ENCODE measurements at regions not wholly inside any gene's neighbourhood (a gene's known extent, or its start where the extent isn't known, plus 50 kb on each side); places are given as distances from the start of the nearest gene placed in this dataset.
A peak's percentile ranks its signal among the peaks of the same experiment; 100 is the strongest.

GRCh38 chr3:116863822-116864589 is 154.4 kb downstream of the TUSC7 start:
- DNase-seq (ENCODE audit: low read depth) = peak; percentile 71
- TF ChIP-seq CTCF (conservative IDR thresholded peaks at IDR 0.05; ENCODE audit: control insufficient read depth, insufficient read depth, low read depth, low read length) = peak; percentile 66
- peak overlapping the region; percentile 50 for H3K4me3 ChIP-seq (ENCODE audit: control insufficient read depth, low read depth, low read length)

GRCh38 chr3:116864590-116864927 is 155.0 kb downstream of the TUSC7 start:
- TF ChIP-seq CTCF (conservative IDR thresholded peaks at IDR 0.05; ENCODE audit: control insufficient read depth, insufficient read depth, low read depth, low read length) = no peak
- H3K4me3 ChIP-seq (ENCODE audit: control insufficient read depth, low read depth, low read length) = peak overlapping the region; percentile 50
- no peak for DNase-seq (ENCODE audit: low read depth)

- H3K4me3 ChIP-seq (ENCODE audit: control insufficient read depth, low read depth, low read length) = no peak overlapping the region
- no peak for TF ChIP-seq CTCF (conservative IDR thresholded peaks at IDR 0.05; ENCODE audit: control insufficient read depth, insufficient read depth, low read depth, low read length)
- no peak for DNase-seq (ENCODE audit: low read depth)
Observed at GRCh38 chr3:116870379-116870778, 160.8 kb downstream of the TUSC7 start.

GRCh38 chr3:116871905-116872304 is 162.3 kb downstream of the TUSC7 start:
- DNase-seq (ENCODE audit: low read depth) = no peak
- no peak overlapping the region for H3K4me3 ChIP-seq (ENCODE audit: control insufficient read depth, low read depth, low read length)
- no peak for TF ChIP-seq CTCF (conservative IDR thresholded peaks at IDR 0.05; ENCODE audit: control insufficient read depth, insufficient read depth, low read depth, low read length)

- no peak for TF ChIP-seq CTCF (conservative IDR thresholded peaks at IDR 0.05; ENCODE audit: control insufficient read depth, insufficient read depth, low read depth, low read length)
- H3K4me3 ChIP-seq (ENCODE audit: control insufficient read depth, low read depth, low read length) = no peak overlapping the region
- no peak for DNase-seq (ENCODE audit: low read depth)
Observed at GRCh38 chr3:116872688-116873087, 163.1 kb downstream of the TUSC7 start.

- no peak for DNase-seq (ENCODE audit: low read depth)
- no peak for TF ChIP-seq CTCF (conservative IDR thresholded peaks at IDR 0.05; ENCODE audit: control insufficient read depth, insufficient read depth, low read depth, low read length)
- H3K4me3 ChIP-seq (ENCODE audit: control insufficient read depth, low read depth, low read length) = no peak overlapping the region
Observed at GRCh38 chr3:116873142-116873541, 163.6 kb downstream of the TUSC7 start.

Data from fibroblast of mammary gland (primary cell).